GM06990 (cell line): ENCODE measurements at regions not wholly inside any gene's neighbourhood (a gene's known extent, or its start where the extent isn't known, plus 50 kb on each side); places are given as distances from the start of the nearest gene placed in this dataset.

Source experiments
- DNase-seq: peaks from one replicate; pipeline ENCODE4 v3.0.0-alpha.2; 2011; ENCODE audit not compliant: insufficient read length; ENCODE audit errors: extremely low read depth
- H3K27me3 ChIP-seq: replicated peaks from 2 replicates; pipeline ENCODE4 v1.6.0; 2011; ENCODE audit warnings: low read length; ENCODE audit not compliant: control insufficient read depth, insufficient read depth
- H3K36me3 ChIP-seq: 2 replicates; pipeline ENCODE4 v1.5.1; 2011; ENCODE audit warnings: low read length; ENCODE audit not compliant: control insufficient read depth, insufficient read depth
- H3K4me3 ChIP-seq: replicated peaks from 2 replicates; pipeline ENCODE4 v1.5.1; 2011; ENCODE audit warnings: low read depth, mild to moderate bottlenecking, control low read depth, low read length
- CTCF ChIP-seq: IDR thresholded peaks from 2 replicates; pipeline ENCODE4 v1.5.1; 2011; ENCODE audit warnings: low read length, control low read depth, mild to moderate bottlenecking, inconsistent platforms; ENCODE audit not compliant: insufficient read depth, poor library complexity, severe bottlenecking

- H3K36me3 ChIP-seq: no peaks in the 10 kb centered on the region
- no peak overlapping the region for H3K4me3 ChIP-seq
- no peak for TF ChIP-seq CTCF
- no peak for DNase-seq
- H3K27me3 ChIP-seq: no peaks in the 10 kb centered on the region
Measured at GRCh38 chr2:63729362-63729761, 112.3 kb upstream of the UGP2 start.

- TF ChIP-seq CTCF: no peak
- no peak for DNase-seq
- Histone ChIP-seq H3K27me3 (no peaks in the 10 kb centered on the region), H3K4me3 (no peak overlapping the region), H3K36me3 (no peaks in the 10 kb centered on the region)
Measured at GRCh38 chr2:63729831-63730230, 111.9 kb upstream of the UGP2 start.

GRCh38 chr2:63734510-63734909 is 107.2 kb upstream of the UGP2 start:
- DNase-seq: no peak
- H3K36me3 ChIP-seq: no peaks in the 10 kb centered on the region
- no peak overlapping the region for H3K4me3 ChIP-seq
- TF ChIP-seq CTCF: no peak
- no peaks in the 10 kb centered on the region for H3K27me3 ChIP-seq

- no peaks in the 10 kb centered on the region for H3K36me3 ChIP-seq
- H3K4me3 ChIP-seq: no peak overlapping the region
- H3K27me3 ChIP-seq: no peaks in the 10 kb centered on the region
- DNase-seq: no peak
- no peak for TF ChIP-seq CTCF
Measured at GRCh38 chr2:63735263-63735662, 106.4 kb upstream of the UGP2 start.

GRCh38 chr2:63735931-63736330 is 105.8 kb upstream of the UGP2 start:
- H3K36me3 ChIP-seq: no peaks in the 10 kb centered on the region
- no peak overlapping the region for H3K4me3 ChIP-seq
- no peak for DNase-seq
- H3K27me3 ChIP-seq: no peaks in the 10 kb centered on the region
- no peak for TF ChIP-seq CTCF

- no peak overlapping the region for H3K4me3 ChIP-seq
- TF ChIP-seq CTCF: no peak
- H3K36me3 ChIP-seq: no peaks in the 10 kb centered on the region
- no peak for DNase-seq
- no peaks in the 10 kb centered on the region for H3K27me3 ChIP-seq
Measured at GRCh38 chr2:63736354-63736753, 105.3 kb upstream of the UGP2 start.
